ENCODE measurements at regions not wholly inside any gene's neighbourhood (a gene's known extent, or its start where the extent isn't known, plus 50 kb on each side); places are given as distances from the start of the nearest gene placed in this dataset.

GRCh38 chr6:27052731-27053082 lies 194.8 kb upstream of the PRSS16 start:
- Histone ChIP-seq H3K27me3 (no peaks in the 10 kb centered on the region), H3K36me3 (replicated peaks in 1 of 2) (no peaks in the 10 kb centered on the region), H3K27ac (no peak overlapping the region), H3K4me3 (no peak overlapping the region), H3K9me3 (replicated peaks in 1 of 3) (no peaks in the 10 kb centered on the region), H3K4me1 (replicated peaks in 1 of 2) (no peaks in the 10 kb centered on the region)
- intact Hi-C loops (cut with DNase I) = no loop called here
- WGBS, 4 donors = 82 to 89% (median 87%) methylated on average over 5 of the region's 5 CpGs
- no peak for DNase-seq
- TF ChIP-seq POLR2A (IDR thresholded peaks at IDR 0.05) = no peak
- TF ChIP-seq, protein P1, sequence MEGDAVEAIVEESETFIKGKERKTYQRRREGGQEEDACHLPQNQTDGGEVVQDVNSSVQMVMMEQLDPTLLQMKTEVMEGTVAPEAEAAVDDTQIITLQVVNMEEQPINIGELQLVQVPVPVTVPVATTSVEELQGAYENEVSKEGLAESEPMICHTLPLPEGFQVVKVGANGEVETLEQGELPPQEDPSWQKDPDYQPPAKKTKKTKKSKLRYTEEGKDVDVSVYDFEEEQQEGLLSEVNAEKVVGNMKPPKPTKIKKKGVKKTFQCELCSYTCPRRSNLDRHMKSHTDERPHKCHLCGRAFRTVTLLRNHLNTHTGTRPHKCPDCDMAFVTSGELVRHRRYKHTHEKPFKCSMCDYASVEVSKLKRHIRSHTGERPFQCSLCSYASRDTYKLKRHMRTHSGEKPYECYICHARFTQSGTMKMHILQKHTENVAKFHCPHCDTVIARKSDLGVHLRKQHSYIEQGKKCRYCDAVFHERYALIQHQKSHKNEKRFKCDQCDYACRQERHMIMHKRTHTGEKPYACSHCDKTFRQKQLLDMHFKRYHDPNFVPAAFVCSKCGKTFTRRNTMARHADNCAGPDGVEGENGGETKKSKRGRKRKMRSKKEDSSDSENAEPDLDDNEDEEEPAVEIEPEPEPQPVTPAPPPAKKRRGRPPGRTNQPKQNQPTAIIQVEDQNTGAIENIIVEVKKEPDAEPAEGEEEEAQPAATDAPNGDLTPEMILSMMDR (IDR thresholded peaks at IDR 0.05) = no peak

DNA sequence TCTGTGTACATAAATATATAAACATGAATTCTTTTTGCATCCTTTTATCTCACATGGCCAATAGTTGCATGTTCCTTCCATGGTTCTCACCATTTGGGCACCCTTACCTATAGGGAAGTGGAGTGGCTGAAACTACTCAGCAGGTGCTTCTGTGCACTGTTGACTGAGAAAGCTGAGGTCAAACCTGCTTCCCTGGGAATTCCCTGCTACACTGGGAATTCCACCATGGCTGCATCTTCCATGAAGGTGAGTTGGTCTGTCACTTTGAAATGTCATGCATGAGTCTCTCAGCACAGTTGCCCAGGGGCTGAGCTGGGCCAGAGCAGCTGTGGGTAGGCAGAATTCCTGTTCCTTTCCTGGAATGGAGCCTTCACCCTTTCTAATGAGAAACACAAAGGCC lies 193.8 kb upstream of the PRSS16 start:
- Histone ChIP-seq H3K27ac (no peak overlapping the region), H3K4me3 (no peak overlapping the region), H3K9me3 (replicated peaks in 1 of 3) (no peaks in the 10 kb centered on the region), H3K36me3 (replicated peaks in 1 of 2) (no peaks in the 10 kb centered on the region), H3K4me1 (replicated peaks in 1 of 2) (no peaks in the 10 kb centered on the region), H3K27me3 (no peaks in the 10 kb centered on the region)
- intact Hi-C loops (cut with DNase I) = no loop called here
- DNase-seq = no peak
- TF ChIP-seq POLR2A (IDR thresholded peaks at IDR 0.05) = no peak
- TF ChIP-seq, protein P1 (IDR thresholded peaks at IDR 0.05) = no peak

GRCh38 chr6:27056615-27057014 lies 190.9 kb upstream of the PRSS16 start:
- intact Hi-C loops (cut with DNase I) = no loop called here
- Histone ChIP-seq H3K36me3 (replicated peaks in 1 of 2) (no peaks in the 10 kb centered on the region), H3K4me1 (replicated peaks in 1 of 2) (no peaks in the 10 kb centered on the region), H3K9me3 (replicated peaks in 1 of 3) (no peaks in the 10 kb centered on the region), H3K4me3 (no peak overlapping the region), H3K27me3 (no peaks in the 10 kb centered on the region), H3K27ac (no peak overlapping the region)
- no peak for DNase-seq
- 94 to 99% (median 96%) methylated on average over 1 of the region's 1 CpG for WGBS, 4 donors
- TF ChIP-seq POLR2A (IDR thresholded peaks at IDR 0.05) = no peak
- TF ChIP-seq, protein P1 (IDR thresholded peaks at IDR 0.05) = no peak

DNA sequence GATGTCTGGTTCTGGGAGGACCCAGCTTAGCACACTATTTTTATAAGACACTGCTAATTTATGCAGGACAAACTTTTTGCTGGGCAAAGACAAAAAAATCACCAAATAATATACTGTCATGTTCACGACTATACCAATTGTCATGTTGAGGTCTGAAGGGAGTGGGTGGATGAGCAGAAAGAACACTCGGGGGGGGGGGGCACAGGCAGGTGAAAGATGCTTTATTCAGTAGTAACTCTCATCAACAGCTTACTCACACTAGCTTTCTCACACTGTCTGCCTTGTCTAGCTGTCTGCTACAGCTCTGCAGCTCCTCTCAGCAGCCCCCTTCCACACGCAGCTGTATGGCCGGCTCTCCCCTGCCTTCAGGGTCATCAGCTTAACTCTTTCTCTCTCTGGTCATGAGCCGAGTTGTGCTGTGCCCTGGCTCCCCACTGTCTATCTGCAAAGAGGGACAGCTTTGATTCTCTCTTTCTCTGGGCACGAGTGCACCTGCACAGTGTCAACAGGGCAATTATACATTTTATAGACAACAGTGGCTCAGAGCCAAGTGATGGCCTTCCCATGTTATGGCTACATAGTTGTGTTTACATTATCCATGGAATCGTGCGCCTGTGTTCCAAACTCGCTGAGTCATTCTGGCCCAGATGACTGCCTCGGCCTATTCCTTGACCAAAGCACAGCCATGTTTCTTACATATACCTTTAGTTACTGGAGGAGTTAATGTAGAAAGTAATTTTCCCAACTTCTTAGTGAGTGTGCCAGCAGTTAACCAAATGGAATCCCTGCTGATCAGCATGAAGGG lies 187.7 kb upstream of the PRSS16 start:
- intact Hi-C loops (cut with DNase I) = no loop called here
- TF ChIP-seq, protein P1 (IDR thresholded peaks at IDR 0.05) = no peak
- no peaks in the 10 kb centered on the region for H3K36me3 ChIP-seq (replicated peaks in 1 of 2)
- no peaks in the 10 kb centered on the region for H3K27me3 ChIP-seq
- no peak overlapping the region for H3K4me3 ChIP-seq
- H3K27ac ChIP-seq = no peak overlapping the region
- WGBS, 4 donors = 65 to 72% (median 66%) methylated on average over 10 of the region's 10 CpGs
- H3K4me1 ChIP-seq (replicated peaks in 1 of 2) = no peaks in the 10 kb centered on the region
- DNase-seq = no peak
- no peaks in the 10 kb centered on the region for H3K9me3 ChIP-seq (replicated peaks in 1 of 3)

Measured in adrenal gland (tissue), 9 donors.